DOHH2 (cell line): ENCODE measurements at regions not wholly inside any gene's neighbourhood (a gene's known extent, or its start where the extent isn't known, plus 50 kb on each side); places are given as distances from the start of the nearest gene placed in this dataset.

ENCODE experiments used
- EZH2phosphoT487 ChIP-seq: fragments of 200-600 bp; sonication (generic); IDR thresholded peaks from 2 replicates; pipeline ENCODE4 v1.6.1; 2017; ENCODE audit warnings: borderline replicate concordance, mild to moderate bottlenecking, antibody characterized with exemption, low read length, moderate library complexity, mixed read lengths
- TF ChIP-seq, protein P1 (sequence below): fragments of 200-600 bp; sonication (generic); IDR thresholded peaks from one replicate; pipeline ENCODE4 v1.5.1; 2014; ENCODE audit warnings: antibody characterized with exemption, mild to moderate bottlenecking, low read depth, low read length; ENCODE audit not compliant: poor library complexity, severe bottlenecking

DNA sequence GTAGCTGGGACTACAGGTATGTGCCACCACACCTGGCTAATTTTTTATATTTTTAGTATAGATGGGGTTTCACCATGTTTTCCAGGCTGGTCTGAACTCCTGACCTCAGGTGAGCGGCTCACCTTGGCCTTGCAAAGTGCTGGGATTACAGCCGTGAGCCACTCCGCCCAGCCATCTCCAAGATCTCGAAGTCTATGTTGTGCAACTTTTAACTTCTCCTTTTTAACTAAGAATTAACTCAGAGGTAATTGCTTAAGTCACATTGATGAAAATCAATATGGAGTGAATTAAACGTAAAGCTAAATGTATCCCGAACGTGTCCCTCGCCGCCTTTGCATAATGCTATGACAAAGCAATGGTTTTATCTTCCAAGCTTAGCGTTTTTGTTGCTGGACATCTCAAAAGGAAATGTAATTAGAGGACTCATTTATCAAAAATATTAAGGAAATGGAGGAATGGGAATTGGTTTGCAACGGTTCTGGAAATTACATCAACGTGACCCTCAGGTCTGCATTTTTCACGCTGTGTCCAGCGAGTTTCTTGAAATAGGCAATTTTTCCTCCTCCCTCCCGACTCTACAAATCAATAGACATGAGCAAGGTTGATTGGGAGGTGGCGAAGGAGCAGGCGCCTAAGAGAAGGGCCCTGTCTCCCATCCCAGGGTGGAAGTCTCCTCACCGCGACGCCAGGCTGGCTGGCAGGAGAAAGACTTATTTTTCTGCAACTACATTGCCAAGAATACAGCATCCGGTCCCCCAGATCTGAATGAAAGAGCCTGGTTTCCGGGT, 89.8 kb downstream of the TMEM130 start:
- TF ChIP-seq, protein P1, sequence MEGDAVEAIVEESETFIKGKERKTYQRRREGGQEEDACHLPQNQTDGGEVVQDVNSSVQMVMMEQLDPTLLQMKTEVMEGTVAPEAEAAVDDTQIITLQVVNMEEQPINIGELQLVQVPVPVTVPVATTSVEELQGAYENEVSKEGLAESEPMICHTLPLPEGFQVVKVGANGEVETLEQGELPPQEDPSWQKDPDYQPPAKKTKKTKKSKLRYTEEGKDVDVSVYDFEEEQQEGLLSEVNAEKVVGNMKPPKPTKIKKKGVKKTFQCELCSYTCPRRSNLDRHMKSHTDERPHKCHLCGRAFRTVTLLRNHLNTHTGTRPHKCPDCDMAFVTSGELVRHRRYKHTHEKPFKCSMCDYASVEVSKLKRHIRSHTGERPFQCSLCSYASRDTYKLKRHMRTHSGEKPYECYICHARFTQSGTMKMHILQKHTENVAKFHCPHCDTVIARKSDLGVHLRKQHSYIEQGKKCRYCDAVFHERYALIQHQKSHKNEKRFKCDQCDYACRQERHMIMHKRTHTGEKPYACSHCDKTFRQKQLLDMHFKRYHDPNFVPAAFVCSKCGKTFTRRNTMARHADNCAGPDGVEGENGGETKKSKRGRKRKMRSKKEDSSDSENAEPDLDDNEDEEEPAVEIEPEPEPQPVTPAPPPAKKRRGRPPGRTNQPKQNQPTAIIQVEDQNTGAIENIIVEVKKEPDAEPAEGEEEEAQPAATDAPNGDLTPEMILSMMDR: no peak
- TF ChIP-seq EZH2phosphoT487: no peak
